HepG2 (cell line): ENCODE measurements at regions not wholly inside any gene's neighbourhood (a gene's known extent, or its start where the extent isn't known, plus 50 kb on each side); places are given as distances from the start of the nearest gene placed in this dataset.
A peak's percentile ranks its signal among the peaks of the same experiment; 100 is the strongest.

Experiments
- ATAC-seq: fragments of 200-7000 bp; cut with Tn5 transposase; 3 replicates; pipeline ENCODE4 v1.9.1; 2020; ENCODE audit warnings: mild to moderate bottlenecking, moderate library complexity
- BruUV-seq: library from RNA; stranded (reverse); fragments of 400-500 nt; replicated peaks from 2 replicates; lab custom pipeline; 2021; lab: Mats Ljungman, UMichigan
- CTCF ChIA-PET: fragments of 300-600 bp; formaldehyde crosslinking; extraction: SDS; loops from one replicate; lab custom pipeline; 2021; ENCODE audit warnings: low total read pairs, inconsistent platforms, low intra/inter-chr PET ratio; lab: Yijun Ruan, JAX
- POLR2A ChIA-PET: fragments of 350-600 bp; sonication (Branson Sonifier 250); formaldehyde crosslinking; loops from one replicate; lab custom pipeline; 2020; ENCODE audit warnings: antibody characterized with exemption, inconsistent platforms; lab: Yijun Ruan, JAX
- DNase-seq: peaks from one replicate; pipeline ENCODE4 v3.0.0-alpha.2; 2015; ENCODE audit warnings: low spot score
- FAIRE-seq: peaks from 3 replicates; lab custom pipeline; 2011; peaks lifted over from hg19 to GRCh38; lab: Jason Lieb, UNC
- H2AFZ ChIP-seq: one replicate; pipeline ENCODE4 v1.6.1; 2011; ENCODE audit warnings: low read length, inconsistent platforms
- H3K27ac ChIP-seq: fragments of 300-600 bp; 3 replicates; pipeline ENCODE4 v1.8.0; 2011; ENCODE audit warnings: mixed run types, mild to moderate bottlenecking, mixed read lengths, low read length, inconsistent platforms; ENCODE audit not compliant: insufficient read depth; ENCODE audit errors: extremely low read length
- H3K27me3 ChIP-seq, 2 experiments: fragments of 200-600 bp in 1 of 2; 2 replicates in 1 of 2; 3 replicates in 1 of 2; pipeline versions ENCODE4 v1.6.0 to v1.8.0; 2011; ENCODE audit warnings: low read length in 2 of 2, mild to moderate bottlenecking in 2 of 2, moderate library complexity in 2 of 2, inconsistent platforms in 1 of 2; ENCODE audit not compliant: insufficient read depth in 2 of 2, control insufficient read depth in 1 of 2
- H3K36me3 ChIP-seq, 2 experiments: fragments of 200-600 bp in 1 of 2; replicated peaks in 1 of 2; 2 replicates in 1 of 2; 3 replicates in 1 of 2; pipeline versions ENCODE4 v1.5.1 to v1.8.0; 2011; ENCODE audit warnings: low read length in 2 of 2, inconsistent platforms in 1 of 2; ENCODE audit not compliant: insufficient read depth in 2 of 2, control insufficient read depth in 1 of 2
- H3K4me1 ChIP-seq: 2 replicates; pipeline ENCODE4 v1.5.1; 2012; ENCODE audit warnings: low read length, inconsistent platforms; ENCODE audit not compliant: insufficient read depth
- H3K4me2 ChIP-seq: 2 replicates; pipeline ENCODE4 v1.6.0; 2011; ENCODE audit warnings: low read depth, low read length, inconsistent platforms
- H3K4me3 ChIP-seq, 3 experiments: fragments of 200-600 bp in 1 of 3; sonication (generic), shearing (Covaris generic) in 1 of 3; replicated peaks in 1 of 3; 2 replicates each; pipeline ENCODE4 v1.5.1; 2011 to 2016; ENCODE audit warnings: low read length in 3 of 3, inconsistent platforms in 2 of 3, low read depth in 2 of 3, mild to moderate bottlenecking in 2 of 3, control low read depth in 1 of 3, mixed read lengths in 1 of 3; ENCODE audit not compliant: insufficient read depth in 1 of 3
- H3K79me2 ChIP-seq: one replicate; pipeline ENCODE4 v1.6.1; 2011; ENCODE audit warnings: low read length, inconsistent platforms; ENCODE audit not compliant: insufficient read depth
- H3K9ac ChIP-seq: 2 replicates; pipeline ENCODE4 v1.6.0; 2011; ENCODE audit warnings: mild to moderate bottlenecking, low read depth, low read length, inconsistent platforms; ENCODE audit not compliant: insufficient read depth
- H3K9me3 ChIP-seq: 2 replicates; pipeline ENCODE4 v1.5.1; 2012; ENCODE audit warnings: mild to moderate bottlenecking, low read length
- H4K20me1 ChIP-seq: 2 replicates; pipeline ENCODE4 v1.6.0; 2011; ENCODE audit warnings: inconsistent platforms, mild to moderate bottlenecking, low read length, moderate library complexity; ENCODE audit not compliant: insufficient read depth
- AHDC1 ChIP-seq: sonication (generic); formaldehyde crosslinking; IDR thresholded peaks from 2 replicates; pipeline ENCODE4 v1.5.1; 2020; ENCODE audit warnings: mild to moderate bottlenecking, missing genetic modification reagents, borderline replicate concordance
- MNT ChIP-seq: fragments of 450-650 bp; IDR thresholded peaks from 2 replicates; pipeline ENCODE4 v1.6.1; 2016
- NFE2L1 ChIP-seq: sonication (generic); formaldehyde crosslinking; IDR thresholded peaks from 2 replicates; pipeline ENCODE4 v1.4.0; 2020; ENCODE audit warnings: missing genetic modification reagents, mild to moderate bottlenecking, borderline replicate concordance
- NR2F1 ChIP-seq, 2 experiments: fragments of 450-650 bp in 1 of 2; formaldehyde crosslinking in 1 of 2; IDR thresholded peaks; 2 replicates each; pipeline versions ENCODE4 v1.5.0 to v1.6.1; 2016 to 2020; ENCODE audit warnings: mild to moderate bottlenecking in 1 of 2, missing compliant biosample characterization in 1 of 2, missing genetic modification reagents in 1 of 2, moderate library complexity in 1 of 2
- NR2F2 ChIP-seq: IDR thresholded peaks from 2 replicates; pipeline ENCODE4 v1.6.1; 2012; ENCODE audit warnings: low read depth, inconsistent platforms, borderline replicate concordance
- NR2F6 ChIP-seq, 2 experiments: IDR thresholded peaks; 2 replicates each; pipeline ENCODE4 v1.6.1; 2016; ENCODE audit warnings: antibody characterized with exemption in 1 of 2, mild to moderate bottlenecking in 1 of 2
- whole genome bisulfite sequencing: methylation state at CpG from one replicate; pipeline ENCODE4 v1.1.6; 2017; ENCODE audit warnings: low lambda C conversion rate; 5-methylcytosine and 5-hydroxymethylcytosine counted together
- in situ Hi-C: cut with HindIII; loops from 2 replicates; pipeline ENCODE4 v1.10.0; 2017; ENCODE audit warnings: low pct_unique_long_range_greater_than_20kb; ENCODE audit not compliant: extremely low pct_ligation_motif_present
- intact Hi-C: fragments of 100-400 bp; cut with micrococcal nuclease; formaldehyde crosslinking; loops from one replicate; pipeline ENCODE4 v1.10.0; 2022; ENCODE audit not compliant: unreplicated experiment

DNA sequence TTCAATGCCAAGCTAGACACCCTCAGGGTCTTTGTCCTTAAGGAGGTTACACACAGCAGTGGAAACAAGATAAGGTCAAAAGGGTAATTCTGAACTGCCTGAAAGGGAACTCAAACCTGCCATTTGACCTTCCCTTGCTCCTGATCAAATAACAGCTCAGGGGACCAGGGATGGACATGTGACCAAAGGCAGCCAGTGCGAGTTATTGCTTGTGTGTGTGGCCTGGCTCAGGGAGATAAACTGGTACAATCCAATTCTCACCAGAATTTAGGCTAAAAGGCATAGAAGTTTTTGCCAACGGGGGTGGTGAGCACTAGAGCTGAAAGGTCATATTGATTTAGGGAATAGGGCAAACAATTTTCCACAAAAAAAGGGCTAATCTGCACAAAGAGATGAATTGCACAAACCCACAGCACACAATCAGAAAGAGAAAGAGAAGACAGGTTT, 349.9 kb upstream of the AUTS2 start (continued):
- TF ChIP-seq AHDC1 (CRISPR knock-in tag), result 0 out of 2 replicates have a peak, but pooled peaks have one; percentile 27
- peak in 1 of 2 experiments; percentile 66; a peak in 2 of 4 replicates for TF ChIP-seq NR2F1 (CRISPR knock-in tag; IDR thresholded peaks at IDR 0.05)
- TF ChIP-seq NR2F2, result 0 out of 2 replicates have a peak, but pooled peaks have one; percentile 54
- TF ChIP-seq NR2F6 (IDR thresholded peaks at IDR 0.05), result peak; percentile 73
- peak; percentile 63; the same call in 1 of the 2 replicates for TF ChIP-seq NR2F6 (CRISPR knock-in tag; IDR thresholded peaks at IDR 0.05)
- TF ChIP-seq, all 625 proteins: peak for 15; not testable (repeated sequence) for 610

DNA sequence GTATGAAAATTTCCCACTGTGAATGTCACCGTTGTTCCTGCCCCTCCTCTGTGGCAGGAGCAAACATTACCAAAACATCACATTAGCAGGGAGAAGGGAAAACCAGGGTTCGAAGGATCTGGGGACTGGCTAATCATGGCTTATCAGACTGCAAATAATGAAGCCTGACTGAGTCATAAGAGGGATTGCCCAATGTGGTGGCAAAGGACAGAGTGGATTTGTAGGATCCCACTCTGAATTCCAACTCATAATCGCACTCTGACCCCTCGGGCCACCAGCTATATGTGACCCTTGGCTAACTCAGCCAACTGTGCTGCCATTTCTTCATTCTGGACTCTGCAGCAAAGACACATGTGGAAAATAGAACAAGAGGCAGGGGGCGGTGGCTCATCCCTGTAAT, 347.3 kb upstream of the AUTS2 start:
- intact Hi-C loops, result no loop called here
- POLR2A ChIA-PET, result no interaction called here
- in situ Hi-C loops, result no loop called here
- no peaks in the 10 kb centered on the region for H3K27me3 ChIP-seq
- no peaks in the 10 kb centered on the region for H3K36me3 ChIP-seq
- no peak overlapping the region for H3K4me2 ChIP-seq
- ATAC-seq, result no peak
- FAIRE-seq, result no peak
- H3K27ac ChIP-seq, result no peak overlapping the region
- no peaks in the 10 kb centered on the region for H4K20me1 ChIP-seq
- no peak overlapping the region for H3K4me3 ChIP-seq
- TF ChIP-seq NFE2L1 (CRISPR knock-in tag), result no peak
- no peak for TF ChIP-seq MNT
- H3K4me1 ChIP-seq, result peaks cover 15% of the 10 kb centered on the region
- CTCF ChIA-PET, result no interaction called here
- H3K9ac ChIP-seq, result no peak overlapping the region
- 27% methylated on average over 4 of the region's 5 CpGs for WGBS
- no peak for DNase-seq
- H2AFZ ChIP-seq, result no peak overlapping the region
- H3K79me2 ChIP-seq, result no peaks in the 10 kb centered on the region
- H3K9me3 ChIP-seq, result peaks cover 31% of the 10 kb centered on the region
- BruUV-seq, result no TSS peak
